Heart right ventricle (tissue), 16 donors: ENCODE measurements at regions not wholly inside any gene's neighbourhood (a gene's known extent, or its start where the extent isn't known, plus 50 kb on each side); places are given as distances from the start of the nearest gene placed in this dataset.

ENCODE experiments used
- ATAC-seq, 8 donors: fragments of 200-7000 bp; cut with Tn5 transposase; one replicate each; pipeline ENCODE4 v1.9.1; 2020; ENCODE audit warnings: mild to moderate bottlenecking in 8 of 8, moderate library complexity in 8 of 8, moderate number of reproducible peaks in 1 of 8
- DNase-seq, 2 donors: peaks; one replicate each; pipeline ENCODE4 v3.0.0-alpha.2; 2020
- H3K27ac ChIP-seq, 10 donors: fragments of 200-600 bp; sonication (generic) in 2 of 10; one replicate each; pipeline versions ENCODE4 v1.5.0 to v1.8.0; 2020 to 2022; ENCODE audit warnings: mild to moderate bottlenecking in 3 of 10
- H3K27me3 ChIP-seq, 7 donors: fragments of 200-600 bp; one replicate each; pipeline ENCODE4 v1.8.0; 2021 to 2022; ENCODE audit warnings: mild to moderate bottlenecking in 2 of 7
- H3K36me3 ChIP-seq, 9 donors: fragments of 200-600 bp; sonication (generic) in 1 of 9; one replicate each; pipeline versions ENCODE4 v1.5.0 to v1.8.0; 2020 to 2022; ENCODE audit warnings: mild to moderate bottlenecking in 2 of 9
- H3K4me1 ChIP-seq, 9 donors: fragments of 200-600 bp; sonication (generic) in 1 of 9; one replicate each; pipeline versions ENCODE4 v1.5.0 to v1.8.0; 2020 to 2022; ENCODE audit warnings: mild to moderate bottlenecking in 4 of 9
- H3K4me3 ChIP-seq, 10 donors: fragments of 200-600 bp; sonication (generic) in 2 of 10; one replicate each; pipeline versions ENCODE4 v1.5.0 to v1.8.0; 2020 to 2022; ENCODE audit warnings: mild to moderate bottlenecking in 7 of 10, moderate library complexity in 2 of 10
- H3K9me3 ChIP-seq, 11 donors: fragments of 200-600 bp in 10 of 11; sonication (generic) in 2 of 11; one replicate each; pipeline versions ENCODE4 v1.5.0 to v1.8.0; 2013 to 2022; ENCODE audit warnings: mild to moderate bottlenecking in 2 of 11, control low read depth in 1 of 11, moderate library complexity in 1 of 11
- CTCF ChIP-seq, 9 donors: fragments of 200-600 bp; sonication (generic) in 2 of 9; IDR thresholded peaks; one replicate each; pipeline versions ENCODE4 v1.5.0 to v1.8.0; 2021 to 2022; ENCODE audit warnings: antibody characterized with exemption in 9 of 9, mild to moderate bottlenecking in 5 of 9, moderate library complexity in 1 of 9
- WGBS, 2 donors: extraction: QIAGEN DNeasy Blood & Tissue Kit; methylation state at CpG; one replicate each; pipeline ENCODE4 v1.1.7; 2013; ENCODE audit warnings: inconsistent platforms in 1 of 2; 5-methylcytosine and 5-hydroxymethylcytosine counted together
- intact Hi-C, 10 donors: fragments of 100-400 bp; cut with DNase I; formaldehyde crosslinking; loops; one replicate each; pipeline versions ENCODE4 v1.11.1 to v1.14.2; 2022
- donor health status: Arrhythmogenic right ventricular cardiomyopathy.
- donor health status: ischemic (EF 13 %, LVEDD 7.1; RV severe dilation, severe dysfunction).
- donor health status: healthy with polysubstance abuse.
- donor health status: DM: no; HTN: yes; CAD: no.
- donor health status: DM: no; HTN: no; CAD: no.
- donor health status: ischemic (EF 25% LVEDD 6.9; RV normal size, moderate dysfunction).
- donor health status: ischemic (EF 25% LVEDD 5.7; RV mildly dilated, moderate dysfunction).
- donor health status: healthy.
- donor health status: DM: yes; HTN: yes; CAD: no.
- donor health status: Ischemic cardiomyopathy.
- donor health status: ischemic (EF 35%, LVEDD 5.7; RV mildly dilated, moderate dysfunction).
- donor health status: nonischemic (EF 11% LVEDD 7.7; RV severe dilation, severe dysfunction).
- donor health status: DM: yes; HTN: yes; CAD: no.
- donor health status: PGD.
- donor health status: ischemic (EF 29% LVEDD 5.4; RV normal size, mild dysfunction).
- donor health status: nonischemic (EF 23%, LVEDD 6.1; RV moderate dilation, normal function).

GRCh38 chr17:5798094-5798493 lies 213.8 kb upstream of the NLRP1 start:
- Histone ChIP-seq H3K36me3 (no peaks in the 10 kb centered on the region), H3K27me3 (peaks cover 0 to 58% (median 40%) of the 10 kb centered on the region in 7 donors), H3K27ac (no peak overlapping the region), H3K4me3 (no peak overlapping the region), H3K9me3 (peaks cover 0 to 4% (median 0%) of the 10 kb centered on the region in 11 donors), H3K4me1 (no peaks in the 10 kb centered on the region)
- TF ChIP-seq CTCF (IDR thresholded peaks at IDR 0.05): no peak
- WGBS, 2 donors: 35 to 48% methylated on average over 4 of the region's 4 CpGs
- intact Hi-C loops: no loop called here
- ATAC-seq: no peak
- no peak for DNase-seq

DNA sequence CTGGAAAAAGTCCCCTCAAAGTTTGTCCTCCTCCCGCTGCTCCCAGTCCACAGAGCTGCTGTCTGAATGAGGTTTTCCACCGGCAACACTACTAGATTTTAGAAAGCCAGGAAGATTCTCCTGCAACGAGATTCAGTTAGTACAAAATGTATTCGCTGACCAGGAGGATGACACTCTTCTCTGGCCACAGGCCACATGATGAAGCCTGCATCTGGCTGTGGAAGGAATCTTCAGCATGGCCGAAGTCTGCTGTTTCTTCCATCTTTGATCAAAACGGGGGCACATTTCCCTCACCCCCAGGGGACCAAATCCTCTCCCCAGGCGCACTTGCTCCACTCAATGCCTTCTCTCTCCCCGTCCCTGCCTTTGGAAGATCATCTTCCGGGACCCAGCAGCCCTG lies 215.8 kb upstream of the NLRP1 start:
- Histone ChIP-seq H3K9me3 (peaks cover 0 to 7% (median 0%) of the 10 kb centered on the region in 11 donors), H3K27me3 (peaks cover 0 to 60% (median 40%) of the 10 kb centered on the region in 7 donors)
- no peak for TF ChIP-seq CTCF (IDR thresholded peaks at IDR 0.05)

DNA sequence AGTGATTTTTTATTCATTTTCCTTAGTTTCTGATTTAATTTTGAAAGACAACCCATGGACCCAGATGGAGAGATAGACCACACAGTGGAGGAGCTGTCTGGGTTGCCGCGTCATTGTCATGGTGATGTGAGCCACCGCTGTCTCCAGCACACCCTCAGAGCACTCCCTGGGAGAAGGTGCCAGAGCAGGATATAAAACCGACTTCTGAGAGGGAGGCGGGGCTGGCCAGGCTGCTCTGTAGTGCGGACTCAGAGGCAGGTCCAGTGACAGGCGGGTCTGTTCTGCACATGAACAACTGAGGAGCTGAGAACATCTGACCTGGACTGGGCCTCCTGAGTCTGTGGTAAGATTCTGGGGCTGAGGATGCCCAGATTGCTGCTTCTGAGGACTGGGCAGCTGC lies 216.3 kb upstream of the NLRP1 start:
- no peaks in the 10 kb centered on the region for H3K36me3 ChIP-seq
- no peak overlapping the region for H3K27ac ChIP-seq
- no peak for TF ChIP-seq CTCF (IDR thresholded peaks at IDR 0.05)
- DNase-seq: no peak
- 24 to 29% methylated on average over 7 of the region's 7 CpGs for WGBS, 2 donors
- H3K4me3 ChIP-seq: no peak overlapping the region
- intact Hi-C loops: no loop called here
- H3K4me1 ChIP-seq: no peaks in the 10 kb centered on the region
- peaks cover 0 to 61% (median 40%) of the 10 kb centered on the region in 7 donors for H3K27me3 ChIP-seq
- H3K9me3 ChIP-seq: peaks cover 0 to 7% (median 0%) of the 10 kb centered on the region in 11 donors
- ATAC-seq: no peak

More for the DNA sequence above, 215.8 kb upstream of the NLRP1 start:
- no peaks in the 10 kb centered on the region for H3K36me3 ChIP-seq
- no peak overlapping the region for H3K4me3 ChIP-seq
- no peak for ATAC-seq
- DNase-seq: no peak
- H3K27ac ChIP-seq: no peak overlapping the region
- no peaks in the 10 kb centered on the region for H3K4me1 ChIP-seq
- intact Hi-C loops: no loop called here
- WGBS, 2 donors: 41 to 60% methylated on average over 9 of the region's 9 CpGs

GRCh38 chr17:5804251-5804650 lies 219.9 kb upstream of the NLRP1 start:
- WGBS, 2 donors: 75 to 77% methylated on average over 5 of the region's 5 CpGs
- peaks cover 0 to 57% (median 31%) of the 10 kb centered on the region in 7 donors for H3K27me3 ChIP-seq

More at GRCh38 chr17:5804251-5804650, 219.9 kb upstream of the NLRP1 start:
- Histone ChIP-seq H3K36me3 (no peaks in the 10 kb centered on the region), H3K9me3 (peaks cover 0 to 19% (median 4%) of the 10 kb centered on the region in 11 donors), H3K4me3 (no peak overlapping the region), H3K27ac (no peak overlapping the region), H3K4me1 (no peaks in the 10 kb centered on the region)
- TF ChIP-seq CTCF (IDR thresholded peaks at IDR 0.05): no peak
- intact Hi-C loops: no loop called here
- no peak for ATAC-seq
- DNase-seq: no peak
